ENCODE measurements at regions not wholly inside any gene's neighbourhood (a gene's known extent, or its start where the extent isn't known, plus 50 kb on each side); places are given as distances from the start of the nearest gene placed in this dataset.
"Not testable (repeated sequence)": the region's sequence is repeated elsewhere in the genome, so short reads cannot be mapped to it uniquely, and the experiment has no call there.

- not testable (repeated sequence) for H3K36me3 Mint-ChIP-seq, H3K9me3 Mint-ChIP-seq, DNase-seq, H3K4me3 Mint-ChIP-seq, H3K4me1 Mint-ChIP-seq, H3K27ac Mint-ChIP-seq, H3K27me3 Mint-ChIP-seq
- ATAC-seq (replicated peaks), result peak; percentile 63 to 75
Observed at GRCh38 chr15:20473465-20473864, 68.1 kb downstream of the GOLGA6L6 start.

DNA sequence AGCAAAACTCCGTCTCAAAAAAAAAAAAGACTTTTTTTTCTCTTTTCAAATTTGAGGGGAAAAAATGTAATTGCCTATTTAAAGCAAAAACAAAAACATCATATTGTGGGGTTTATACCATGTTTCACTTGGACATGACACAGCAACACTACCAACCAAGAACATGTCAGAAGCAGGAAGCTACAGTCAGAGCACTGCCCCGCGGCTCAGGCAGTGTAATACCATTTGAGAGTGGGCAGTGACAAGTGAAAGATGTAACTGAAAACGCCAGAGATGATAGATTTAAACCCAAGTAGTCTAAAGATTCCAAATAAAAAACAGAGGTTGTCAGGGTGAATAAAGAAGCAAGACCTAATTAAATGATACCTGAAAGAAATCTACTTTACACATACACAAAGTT lies 68.6 kb downstream of the GOLGA6L6 start:
- not testable (repeated sequence) for H3K4me3 Mint-ChIP-seq, H3K36me3 Mint-ChIP-seq, DNase-seq, H3K27me3 Mint-ChIP-seq, H3K9me3 Mint-ChIP-seq, H3K27ac Mint-ChIP-seq, H3K4me1 Mint-ChIP-seq
- peak; percentile 71 to 79 for ATAC-seq (replicated peaks)

- not testable (repeated sequence) for ATAC-seq (replicated peaks); H3K36me3 Mint-ChIP-seq; H3K4me1 Mint-ChIP-seq; DNase-seq; H3K9me3 Mint-ChIP-seq; H3K27me3 Mint-ChIP-seq; H3K27ac Mint-ChIP-seq; H3K4me3 Mint-ChIP-seq
Observed at GRCh38 chr15:20470810-20471209, 70.8 kb downstream of the GOLGA6L6 start.

DNA sequence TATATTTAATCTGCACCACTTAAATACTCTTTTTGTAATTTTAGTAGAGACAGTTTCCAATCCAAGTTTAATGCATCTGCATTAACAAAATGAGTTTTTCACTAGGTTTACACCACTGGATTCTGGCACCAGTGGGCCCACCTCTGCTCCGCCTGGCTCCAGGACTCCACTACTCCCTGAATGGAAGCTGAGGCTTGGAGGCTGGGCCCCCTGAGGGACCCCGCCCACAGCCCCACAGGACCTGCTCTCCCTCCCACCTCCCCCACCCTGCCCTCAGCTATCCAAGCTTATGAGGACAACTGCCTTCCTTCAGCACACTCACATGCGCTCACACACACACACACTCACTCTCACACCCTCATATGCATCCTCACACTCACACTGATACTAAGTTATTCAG lies 100.5 kb downstream of the GOLGA6L6 start:
- H3K27ac Mint-ChIP-seq; H3K27me3 Mint-ChIP-seq; DNase-seq; H3K36me3 Mint-ChIP-seq; ATAC-seq (replicated peaks); H3K4me1 Mint-ChIP-seq; H3K9me3 Mint-ChIP-seq; H3K4me3 Mint-ChIP-seq: not testable (repeated sequence)

DNA sequence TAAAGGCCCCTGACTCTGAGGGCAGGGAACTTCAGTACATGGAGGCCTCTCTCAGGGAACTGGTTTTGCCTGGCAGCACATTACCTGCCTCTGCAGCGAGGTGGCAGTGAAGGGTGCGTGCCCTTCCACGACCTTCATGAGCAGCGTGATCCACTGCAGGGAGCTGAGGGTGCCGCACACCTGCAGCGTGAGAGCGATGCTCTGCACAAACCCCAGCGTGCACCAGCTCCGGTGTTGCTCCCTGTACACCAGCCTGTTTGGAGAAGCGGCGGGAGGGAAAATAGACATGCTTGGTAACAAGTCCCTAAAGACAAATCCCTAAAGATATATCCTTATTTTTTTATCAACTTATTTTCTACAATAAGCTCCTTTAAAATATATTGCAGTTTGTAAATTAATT lies 101.2 kb downstream of the GOLGA6L6 start:
- H3K4me1 Mint-ChIP-seq; H3K27ac Mint-ChIP-seq; H3K4me3 Mint-ChIP-seq; DNase-seq; ATAC-seq (replicated peaks); H3K27me3 Mint-ChIP-seq; H3K36me3 Mint-ChIP-seq; H3K9me3 Mint-ChIP-seq: not testable (repeated sequence)

GRCh38 chr15:20439111-20439510 lies 102.5 kb downstream of the GOLGA6L6 start:
- not testable (repeated sequence) for H3K36me3 Mint-ChIP-seq; H3K27me3 Mint-ChIP-seq; H3K4me1 Mint-ChIP-seq; ATAC-seq (replicated peaks); H3K4me3 Mint-ChIP-seq; H3K9me3 Mint-ChIP-seq; H3K27ac Mint-ChIP-seq; DNase-seq

- H3K9me3 Mint-ChIP-seq; ATAC-seq (replicated peaks); DNase-seq; H3K27ac Mint-ChIP-seq; H3K4me3 Mint-ChIP-seq; H3K27me3 Mint-ChIP-seq; H3K36me3 Mint-ChIP-seq; H3K4me1 Mint-ChIP-seq: not testable (repeated sequence)
Observed at GRCh38 chr15:20438255-20438654, 103.3 kb downstream of the GOLGA6L6 start.

- not testable (repeated sequence) for H3K4me3 Mint-ChIP-seq, DNase-seq, H3K9me3 Mint-ChIP-seq, H3K4me1 Mint-ChIP-seq, H3K27me3 Mint-ChIP-seq, H3K36me3 Mint-ChIP-seq, H3K27ac Mint-ChIP-seq
- peak in 1 of 2 donors; percentile 42 for ATAC-seq (replicated peaks)
Observed at GRCh38 chr15:20433468-20433867, 108.1 kb downstream of the GOLGA6L6 start.

- DNase-seq; H3K27me3 Mint-ChIP-seq; H3K4me3 Mint-ChIP-seq; H3K36me3 Mint-ChIP-seq; H3K9me3 Mint-ChIP-seq; ATAC-seq (replicated peaks); H3K27ac Mint-ChIP-seq; H3K4me1 Mint-ChIP-seq: not testable (repeated sequence)
Observed at GRCh38 chr15:20430495-20430894, 111.1 kb downstream of the GOLGA6L6 start.

DNA sequence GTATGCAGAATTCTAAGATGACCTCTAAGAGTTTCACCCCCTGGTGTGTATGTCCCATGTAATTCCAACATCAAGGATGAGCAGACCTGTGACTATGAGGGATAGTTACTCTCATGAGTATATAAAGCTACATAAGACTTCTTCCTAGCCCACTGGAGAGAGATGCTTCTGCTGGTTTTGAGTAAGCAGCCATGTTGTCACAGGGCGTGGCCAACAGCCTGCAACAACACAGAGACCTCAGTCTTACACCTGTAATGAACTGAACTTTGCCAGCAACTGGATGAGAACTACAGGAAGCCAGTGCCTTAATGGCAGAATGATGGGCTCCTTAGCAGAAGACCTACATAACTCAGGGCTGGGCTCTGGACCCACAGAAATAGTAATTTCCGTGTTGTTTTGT lies 120.9 kb downstream of the GOLGA6L6 start:
- H3K9me3 Mint-ChIP-seq; ATAC-seq (replicated peaks); H3K27me3 Mint-ChIP-seq; DNase-seq; H3K27ac Mint-ChIP-seq; H3K4me3 Mint-ChIP-seq; H3K36me3 Mint-ChIP-seq; H3K4me1 Mint-ChIP-seq: not testable (repeated sequence)

- DNase-seq; ATAC-seq (replicated peaks); H3K36me3 Mint-ChIP-seq; H3K4me3 Mint-ChIP-seq; H3K4me1 Mint-ChIP-seq; H3K9me3 Mint-ChIP-seq; H3K27ac Mint-ChIP-seq: not testable (repeated sequence)
- peaks cover 0 to 13% of the 10 kb centered on the region in 2 donors for H3K27me3 Mint-ChIP-seq
Observed at GRCh38 chr15:20416618-20417017, 125.0 kb downstream of the GOLGA6L6 start.

DNA sequence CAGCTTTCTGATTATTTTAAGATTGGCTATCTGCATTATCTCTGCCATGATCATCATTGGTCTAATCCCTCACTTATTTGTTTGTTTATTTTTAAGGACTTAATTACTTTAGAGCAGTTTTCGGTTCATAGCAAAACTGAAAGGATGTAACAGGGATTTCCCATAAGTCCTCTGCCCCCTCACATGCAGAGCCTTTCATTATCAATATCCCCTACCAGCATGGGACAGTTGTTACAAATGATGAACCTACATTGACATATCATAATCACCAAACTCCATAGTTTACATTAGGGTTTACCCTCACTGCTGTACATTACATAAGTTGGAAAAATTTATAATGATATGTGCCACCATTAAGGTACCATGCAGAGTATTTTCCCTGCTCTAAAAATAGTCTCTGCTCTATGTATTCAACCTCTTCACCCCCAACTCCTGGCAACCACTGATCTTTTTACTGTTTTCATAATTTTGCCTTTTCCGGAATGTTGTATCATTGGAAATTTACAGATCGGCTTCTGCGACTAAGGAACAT lies 131.9 kb downstream of the GOLGA6L6 start:
- not testable (repeated sequence) for H3K27me3 Mint-ChIP-seq, H3K4me3 Mint-ChIP-seq, H3K4me1 Mint-ChIP-seq, H3K36me3 Mint-ChIP-seq, DNase-seq, H3K27ac Mint-ChIP-seq, H3K9me3 Mint-ChIP-seq
- ATAC-seq (replicated peaks), result peak in 1 of 2 donors; percentile 23

GRCh38 chr15:20409247-20409646 lies 132.4 kb downstream of the GOLGA6L6 start:
- Mint-ChIP-seq H3K27ac (no peak overlapping the region), H3K4me3 (no peak overlapping the region), H3K4me1 (no peaks in the 10 kb centered on the region), H3K27me3 (no peaks in the 10 kb centered on the region), H3K9me3 (peaks cover 3 to 6% of the 10 kb centered on the region in 2 donors), H3K36me3 (no peaks in the 10 kb centered on the region)
- ATAC-seq (replicated peaks) (peak in 1 of 2 donors; percentile 27), DNase-seq (no peak)

DNA sequence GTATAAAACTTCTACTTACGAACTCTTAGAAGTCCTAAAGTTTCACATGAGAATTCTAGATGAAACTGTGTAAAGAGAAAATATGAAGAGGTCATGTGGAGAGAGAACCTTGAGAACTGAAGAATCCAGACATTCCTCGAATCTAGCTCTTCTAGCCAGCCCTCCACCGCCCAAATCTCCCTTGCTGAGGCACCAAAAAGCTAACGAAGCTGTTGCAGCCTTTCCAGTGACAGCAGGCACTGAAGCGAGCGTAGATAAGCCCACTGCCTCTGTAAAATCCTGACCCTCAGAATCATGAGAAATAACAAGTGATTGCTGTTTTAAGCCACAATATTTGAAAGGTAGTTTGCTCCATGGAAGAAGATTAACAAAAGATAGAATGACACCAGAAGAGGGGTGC lies 134.0 kb downstream of the GOLGA6L6 start:
- Mint-ChIP-seq H3K4me3 (no peak overlapping the region), H3K4me1 (no peaks in the 10 kb centered on the region), H3K27ac (no peak overlapping the region), H3K27me3 (no peaks in the 10 kb centered on the region), H3K36me3 (no peaks in the 10 kb centered on the region), H3K9me3 (peaks cover under 1 to 3% of the 10 kb centered on the region in 2 donors)
- DNase-seq (no peak), ATAC-seq (replicated peaks) (no peak)

DNA sequence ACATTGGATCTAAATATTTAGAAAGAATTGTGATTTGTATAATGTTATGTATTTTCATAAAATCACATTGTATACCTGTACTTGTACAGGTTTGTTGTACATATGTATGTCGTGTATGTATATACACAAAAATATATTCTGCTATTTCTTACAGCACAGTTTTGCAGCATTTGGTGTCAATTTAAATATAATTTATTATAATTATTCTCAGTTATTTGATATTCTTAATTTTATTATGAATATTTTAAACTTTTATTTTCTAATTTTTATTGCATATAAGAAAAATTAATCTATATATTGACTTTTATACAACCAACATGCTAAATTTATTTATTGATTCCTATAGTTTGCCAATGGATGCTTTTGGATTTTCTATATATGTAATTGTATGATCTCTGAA lies 137.0 kb downstream of the GOLGA6L6 start:
- not testable (repeated sequence) for DNase-seq; ATAC-seq (replicated peaks); H3K4me3 Mint-ChIP-seq

DNA sequence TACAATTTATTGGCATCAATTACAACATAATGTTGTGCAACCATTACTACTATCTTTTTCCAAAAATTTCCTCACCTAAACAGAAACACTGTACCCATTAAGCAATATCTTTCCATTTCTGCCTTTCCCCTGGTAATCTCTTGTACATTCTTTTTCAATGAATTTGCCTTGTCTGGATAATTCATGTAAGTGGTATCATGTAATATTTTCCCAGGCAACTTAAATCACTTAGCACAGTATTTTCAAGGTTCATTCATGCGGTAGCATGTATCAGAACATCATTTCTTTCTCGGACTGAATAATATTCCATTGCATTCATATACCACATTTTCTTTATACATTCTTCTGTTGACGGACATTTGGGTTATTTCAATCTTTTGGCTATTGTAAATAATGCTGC lies 139.0 kb downstream of the GOLGA6L6 start:
- not testable (repeated sequence) for H3K27ac Mint-ChIP-seq; H3K27me3 Mint-ChIP-seq; DNase-seq; H3K9me3 Mint-ChIP-seq; H3K4me3 Mint-ChIP-seq; H3K4me1 Mint-ChIP-seq; ATAC-seq (replicated peaks); H3K36me3 Mint-ChIP-seq

More for the DNA sequence above, 137.0 kb downstream of the GOLGA6L6 start:
- H3K27ac Mint-ChIP-seq, H3K4me1 Mint-ChIP-seq, H3K9me3 Mint-ChIP-seq, H3K36me3 Mint-ChIP-seq, H3K27me3 Mint-ChIP-seq: not testable (repeated sequence)
